Uterus (tissue), 3 donors: ENCODE measurements at regions not wholly inside any gene's neighbourhood (a gene's known extent, or its start where the extent isn't known, plus 50 kb on each side); places are given as distances from the start of the nearest gene placed in this dataset. TPM values are rescaled to one million over a fixed set of nuclear protein-coding genes. Genes with fewer than 3 reads are reported as not detected.

Experiments used
- DNase-seq, 2 donors: peaks; one replicate each; pipeline ENCODE4 v3.0.0-alpha.2; 2019 to 2020
- H3K27ac ChIP-seq, 2 donors: fragments of 200-600 bp; sonication (generic); 1 replicate in 1 of 2; 2 replicates in 1 of 2; pipeline ENCODE4 v1.5.1; 2016 to 2018
- H3K27me3 ChIP-seq, 2 donors: fragments of 200-600 bp; sonication (generic); one replicate each; pipeline ENCODE4 v1.5.1; 2018 to 2019; ENCODE audit warnings: control low read depth in 1 of 2
- H3K36me3 ChIP-seq, 2 donors: fragments of 200-600 bp; sonication (generic); one replicate each; pipeline ENCODE4 v1.5.1; 2019; ENCODE audit warnings: control low read depth in 1 of 2
- H3K4me1 ChIP-seq, 2 donors: fragments of 200-600 bp; sonication (generic); one replicate each; pipeline ENCODE4 v1.5.1; 2018 to 2019; ENCODE audit warnings: control low read depth in 1 of 2
- H3K4me3 ChIP-seq, 2 donors: fragments of 200-600 bp; sonication (generic); 1 replicate in 1 of 2; 2 replicates in 1 of 2; pipeline ENCODE4 v1.5.1; 2018 to 2019; ENCODE audit warnings: mild to moderate bottlenecking in 1 of 2
- H3K9me3 ChIP-seq, 2 donors: fragments of 200-600 bp; sonication (generic); one replicate each; pipeline ENCODE4 v1.5.1; 2019; ENCODE audit warnings: control low read depth in 1 of 2
- POLR2A ChIP-seq, 2 donors: fragments of 450-650 bp; IDR thresholded peaks; one replicate each; pipeline ENCODE4 v1.6.1; 2016; ENCODE audit warnings: antibody characterized with exemption in 2 of 2, mild to moderate bottlenecking in 1 of 2, moderate library complexity in 1 of 2
- intact Hi-C: fragments of 100-400 bp; cut with DNase I; formaldehyde crosslinking; loops from one replicate; pipeline ENCODE4 v1.15.1; 2023; ENCODE audit warnings: low total_unique reads
- small RNA-seq: library from RNA; depleted of rRNA; stranded (forward); fragments of <200 nt; gene quantifications from one replicate; pipeline ENCODE3, GENCODE V24; 2016
- TF ChIP-seq, protein P1 (sequence below), 4 experiments: fragments of 200-600 bp in 2 of 4; fragments of 450-650 bp in 2 of 4; sonication (generic) in 2 of 4; IDR thresholded peaks; one replicate each; pipeline ENCODE4 v1.5.1; 2016 to 2019; ENCODE audit warnings: antibody characterized with exemption in 4 of 4, mild to moderate bottlenecking in 2 of 4, moderate library complexity in 1 of 4
- donor health status: DM: yes; HTN: yes; CAD: no.

DNA sequence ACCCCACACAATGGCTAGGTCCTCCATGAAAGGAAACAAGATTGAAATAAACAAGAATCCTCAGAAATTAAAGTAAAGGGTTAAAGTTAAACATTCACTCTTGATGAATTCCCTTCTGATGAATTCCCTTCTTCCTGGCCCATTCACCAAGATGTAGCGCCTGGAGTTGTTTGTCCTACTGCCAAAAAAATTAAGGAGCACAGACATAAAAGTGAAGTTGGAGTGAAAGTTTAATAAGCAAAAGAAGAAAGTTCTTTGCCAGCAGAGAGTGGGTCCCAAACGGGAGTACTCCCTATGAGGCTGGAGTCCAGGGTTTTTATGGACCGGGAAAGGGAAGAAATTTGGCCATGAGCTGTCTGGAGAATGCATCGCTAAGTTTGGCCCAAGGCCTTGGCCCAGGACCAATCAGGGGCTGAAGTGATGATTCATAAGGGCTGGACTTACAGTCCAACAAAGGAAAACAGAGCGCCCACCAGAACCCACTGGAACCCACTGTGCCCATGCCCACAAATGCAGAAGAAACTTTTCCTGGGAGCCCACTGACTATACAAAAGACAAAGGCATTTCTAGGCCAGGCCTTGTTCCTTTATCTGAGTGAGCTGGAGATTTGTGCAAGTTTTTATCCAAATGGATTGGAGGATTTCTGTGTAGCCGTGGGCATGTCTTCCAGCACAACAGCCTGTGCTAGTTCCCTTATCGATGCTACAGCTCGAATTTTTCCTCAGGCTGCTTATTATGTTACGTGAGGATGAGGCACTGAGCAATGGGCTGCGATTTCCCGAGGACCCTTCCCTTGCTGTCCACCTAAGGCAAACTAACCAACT lies 1561.6 kb downstream of the OTOL1 start:
- peak; percentile 79 to 83 for DNase-seq
- Histone ChIP-seq H3K9me3 (no peaks in the 10 kb centered on the region), H3K4me1 (no peaks in the 10 kb centered on the region), H3K4me3 (no peak overlapping the region), H3K36me3 (no peaks in the 10 kb centered on the region), H3K27me3 (no peaks in the 10 kb centered on the region), H3K27ac (peak overlapping the region; percentile 63 to 73)
- intact Hi-C loops: no loop called here
- TF ChIP-seq, protein P1, sequence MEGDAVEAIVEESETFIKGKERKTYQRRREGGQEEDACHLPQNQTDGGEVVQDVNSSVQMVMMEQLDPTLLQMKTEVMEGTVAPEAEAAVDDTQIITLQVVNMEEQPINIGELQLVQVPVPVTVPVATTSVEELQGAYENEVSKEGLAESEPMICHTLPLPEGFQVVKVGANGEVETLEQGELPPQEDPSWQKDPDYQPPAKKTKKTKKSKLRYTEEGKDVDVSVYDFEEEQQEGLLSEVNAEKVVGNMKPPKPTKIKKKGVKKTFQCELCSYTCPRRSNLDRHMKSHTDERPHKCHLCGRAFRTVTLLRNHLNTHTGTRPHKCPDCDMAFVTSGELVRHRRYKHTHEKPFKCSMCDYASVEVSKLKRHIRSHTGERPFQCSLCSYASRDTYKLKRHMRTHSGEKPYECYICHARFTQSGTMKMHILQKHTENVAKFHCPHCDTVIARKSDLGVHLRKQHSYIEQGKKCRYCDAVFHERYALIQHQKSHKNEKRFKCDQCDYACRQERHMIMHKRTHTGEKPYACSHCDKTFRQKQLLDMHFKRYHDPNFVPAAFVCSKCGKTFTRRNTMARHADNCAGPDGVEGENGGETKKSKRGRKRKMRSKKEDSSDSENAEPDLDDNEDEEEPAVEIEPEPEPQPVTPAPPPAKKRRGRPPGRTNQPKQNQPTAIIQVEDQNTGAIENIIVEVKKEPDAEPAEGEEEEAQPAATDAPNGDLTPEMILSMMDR (IDR thresholded peaks at IDR 0.05): no peak

DNA sequence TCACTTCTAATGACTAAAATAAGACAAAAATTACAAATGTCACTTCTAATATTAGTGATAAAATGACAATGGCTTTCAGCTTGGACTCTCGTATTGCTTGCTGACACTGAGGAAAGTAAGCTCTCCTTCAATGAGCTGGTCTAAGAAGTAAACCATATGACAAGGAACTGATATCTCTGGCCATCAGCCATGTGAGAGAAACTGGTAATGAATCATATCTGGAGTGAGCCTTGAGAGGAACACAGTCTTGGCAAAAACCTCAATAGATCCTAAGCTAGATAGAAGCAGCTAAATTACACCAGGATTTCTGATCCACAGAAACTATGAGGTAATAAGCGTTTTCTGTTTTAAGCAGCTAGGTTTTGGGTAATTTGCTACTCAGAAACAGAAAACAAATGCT lies 1575.1 kb downstream of the OTOL1 start:
- no peak for TF ChIP-seq POLR2A (IDR thresholded peaks at IDR 0.05)
- TF ChIP-seq, protein P1 (IDR thresholded peaks at IDR 0.05): no peak
- no peak overlapping the region for H3K27ac ChIP-seq
- no peak overlapping the region for H3K4me3 ChIP-seq
- H3K27me3 ChIP-seq: no peaks in the 10 kb centered on the region
- intact Hi-C loops: no loop called here
- no peaks in the 10 kb centered on the region for H3K9me3 ChIP-seq
- no peaks in the 10 kb centered on the region for H3K36me3 ChIP-seq
- peaks cover 0 to 6% of the 10 kb centered on the region in 2 donors for H3K4me1 ChIP-seq
- DNase-seq: no peak

Small RNAs in the stretch of these regions (small RNA-seq; reads per million reads assigned to genes)
- not detected for gene AC128716.1
